WTC11 (cell line): ENCODE measurements at regions not wholly inside any gene's neighbourhood (a gene's known extent, or its start where the extent isn't known, plus 50 kb on each side); places are given as distances from the start of the nearest gene placed in this dataset.
"Not testable (repeated sequence)": the region's sequence is repeated elsewhere in the genome, so short reads cannot be mapped to it uniquely, and the experiment has no call there.

Experiments
- ATAC-seq: fragments of 200-7000 bp; cut with Tn5 transposase; 2 replicates; pipeline ENCODE4 v1.10.0; 2021; ENCODE audit warnings: mild to moderate bottlenecking, moderate library complexity
- CTCF ChIA-PET: fragments of 300-600 bp; sonication (Branson Sonifier 250); formaldehyde crosslinking; loops from one replicate; lab custom pipeline; 2021; ENCODE audit warnings: antibody characterized with exemption; lab: Charles Lee
- POLR2A ChIA-PET: fragments of 350-600 bp; sonication (Branson Sonifier 250); formaldehyde crosslinking; loops from one replicate; lab custom pipeline; 2021; ENCODE audit warnings: antibody characterized with exemption; lab: Charles Lee
- DNase-seq: peaks from one replicate; pipeline ENCODE4 v3.0.0; 2021; ENCODE audit warnings: low spot score
- H3K27ac Mint-ChIP-seq: 2 replicates; pipeline ENCODE4 v1.8.0; 2021; ENCODE audit warnings: mixed read lengths
- H3K27me3 Mint-ChIP-seq: 2 replicates; pipeline ENCODE4 v1.8.0; 2021; ENCODE audit warnings: low read depth, mild to moderate bottlenecking, moderate library complexity, mixed read lengths
- H3K36me3 Mint-ChIP-seq: 2 replicates; pipeline ENCODE4 v1.8.0; 2021; ENCODE audit warnings: mixed read lengths
- H3K4me1 Mint-ChIP-seq: 2 replicates; pipeline ENCODE4 v1.8.0; 2022; ENCODE audit warnings: mixed read lengths
- H3K4me3 Mint-ChIP-seq: 2 replicates; pipeline ENCODE4 v1.8.0; 2021; ENCODE audit warnings: mild to moderate bottlenecking, moderate library complexity, mixed read lengths
- H3K9me3 Mint-ChIP-seq: 2 replicates; pipeline ENCODE4 v1.8.0; 2021; ENCODE audit warnings: mixed read lengths
- ELF4 ChIP-seq: sonication (generic); formaldehyde crosslinking; IDR thresholded peaks from 2 replicates; pipeline ENCODE4 v1.8.1; 2022; ENCODE audit warnings: low read depth, mild to moderate bottlenecking, moderate library complexity, missing genetic modification reagents
- ERG ChIP-seq: fragments of 250-450 bp; sonication (Bioruptor Pico); IDR thresholded peaks from 2 replicates; pipeline ENCODE4 v1.8.0; 2021; ENCODE audit warnings: mild to moderate bottlenecking
- ESRRA ChIP-seq: sonication (generic); formaldehyde crosslinking; IDR thresholded peaks from 2 replicates; pipeline ENCODE4 v1.8.1; 2022; ENCODE audit warnings: mild to moderate bottlenecking, missing genetic modification reagents, borderline replicate concordance
- ETV6 ChIP-seq: sonication (generic); formaldehyde crosslinking; IDR thresholded peaks from 2 replicates; pipeline ENCODE4 v1.8.1; 2022; ENCODE audit warnings: mild to moderate bottlenecking, missing genetic modification reagents
- HMGA2 ChIP-seq: fragments of 250-450 bp; sonication (Bioruptor Pico); IDR thresholded peaks from 2 replicates; pipeline ENCODE4 v1.4.0; 2021; ENCODE audit warnings: mild to moderate bottlenecking, moderate library complexity
- NFATC4 ChIP-seq: fragments of 250-450 bp; sonication (Bioruptor Pico); IDR thresholded peaks from 2 replicates; pipeline ENCODE4 v1.9.0; 2021; ENCODE audit warnings: mild to moderate bottlenecking
- NFYB ChIP-seq: sonication (generic); formaldehyde crosslinking; conservative IDR thresholded peaks from 2 replicates; pipeline ENCODE4 v1.8.0; 2022; ENCODE audit warnings: low read depth, missing genetic modification reagents
- RELA ChIP-seq: sonication (generic); formaldehyde crosslinking; IDR thresholded peaks from 2 replicates; pipeline ENCODE4 v1.8.1; 2022; ENCODE audit warnings: missing genetic modification reagents, mild to moderate bottlenecking, borderline replicate concordance
- SOX15 ChIP-seq: fragments of 250-450 bp; sonication (Bioruptor Pico); IDR thresholded peaks from 2 replicates; pipeline ENCODE4 v1.9.0; 2021; ENCODE audit warnings: mild to moderate bottlenecking
- SP1 ChIP-seq: sonication (generic); formaldehyde crosslinking; conservative IDR thresholded peaks from 2 replicates; pipeline ENCODE4 v1.8.1; 2022; ENCODE audit warnings: missing genetic modification reagents
- TCF7 ChIP-seq: sonication (generic); formaldehyde crosslinking; IDR thresholded peaks from 2 replicates; pipeline ENCODE4 v1.8.0; 2022; ENCODE audit warnings: mild to moderate bottlenecking, low read depth, missing genetic modification reagents, moderate library complexity
- TEAD1 ChIP-seq: sonication (generic); formaldehyde crosslinking; IDR thresholded peaks from 2 replicates; pipeline ENCODE4 v1.8.0; 2022; ENCODE audit warnings: mild to moderate bottlenecking, missing genetic modification reagents
- TEAD4 ChIP-seq: sonication (generic); formaldehyde crosslinking; IDR thresholded peaks from 2 replicates; pipeline ENCODE4 v1.8.0; 2022; ENCODE audit warnings: mild to moderate bottlenecking, missing genetic modification reagents
- ZBTB21 ChIP-seq: sonication (generic); formaldehyde crosslinking; IDR thresholded peaks from 2 replicates; pipeline ENCODE4 v1.8.1; 2023; ENCODE audit warnings: mild to moderate bottlenecking, missing genetic modification reagents, borderline replicate concordance
- ZMAT4 ChIP-seq: fragments of 250-450 bp; sonication (Bioruptor Pico); IDR thresholded peaks from 2 replicates; pipeline ENCODE4 v1.9.0; 2021; ENCODE audit warnings: mild to moderate bottlenecking
- ZNF138 ChIP-seq: sonication (generic); formaldehyde crosslinking; conservative IDR thresholded peaks from 2 replicates; pipeline ENCODE4 v1.8.1; 2022; ENCODE audit warnings: mild to moderate bottlenecking, moderate library complexity, missing genetic modification reagents
- ZNF396 ChIP-seq: fragments of 250-450 bp; sonication (Bioruptor Pico); IDR thresholded peaks from 2 replicates; pipeline ENCODE4 v1.8.0; 2021; ENCODE audit warnings: mild to moderate bottlenecking, moderate library complexity, borderline replicate concordance
- ZNF416 ChIP-seq: fragments of 250-450 bp; sonication (Bioruptor Pico); IDR thresholded peaks from 2 replicates; pipeline ENCODE4 v1.9.0; 2021; ENCODE audit warnings: mild to moderate bottlenecking, inconsistent platforms
- ZNF512 ChIP-seq: sonication (generic); formaldehyde crosslinking; IDR thresholded peaks from 2 replicates; pipeline ENCODE4 v1.8.1; 2022; ENCODE audit warnings: missing genetic modification reagents, borderline replicate concordance
- ZSCAN18 ChIP-seq: fragments of 250-450 bp; sonication (Bioruptor Pico); IDR thresholded peaks from 2 replicates; pipeline ENCODE4 v2.1.2; 2022; ENCODE audit warnings: mild to moderate bottlenecking, moderate library complexity
- TF ChIP-seq, protein P1 (sequence below): fragments of 200-600 bp; IDR thresholded peaks from 2 replicates; pipeline ENCODE4 v1.8.0; 2022; ENCODE audit warnings: antibody characterized with exemption
- TF ChIP-seq, protein P2 (sequence below): sonication (generic); formaldehyde crosslinking; IDR thresholded peaks from 2 replicates; pipeline ENCODE4 v1.8.1; 2023; ENCODE audit warnings: mild to moderate bottlenecking, missing genetic modification reagents

GRCh38 chr11:41799754-41800153, 340.3 kb upstream of the LRRC4C start (continued):
- TF ChIP-seq ZNF416 (CRISPR knock-in tag) (no peak), TEAD1 (CRISPR knock-in tag) (no peak)

DNA sequence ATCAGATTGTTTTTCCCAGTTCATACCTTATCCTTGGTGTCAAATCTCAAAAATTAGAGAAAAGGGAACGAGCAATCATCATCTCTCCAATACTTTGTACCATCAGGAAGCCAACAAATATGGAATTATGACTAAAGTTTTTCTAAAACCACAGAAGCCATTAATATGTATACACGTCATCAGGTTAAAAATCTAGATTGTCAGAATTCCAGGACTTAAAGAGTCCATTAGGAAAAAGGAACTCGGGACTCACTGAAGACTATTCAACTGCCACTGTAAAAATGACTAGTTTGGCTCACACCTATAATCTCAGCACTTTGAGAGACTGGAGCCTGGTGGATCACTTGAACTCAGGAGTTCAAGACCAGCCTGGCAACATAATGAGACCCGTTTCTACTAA, 344.4 kb upstream of the LRRC4C start:
- no peak overlapping the region for H3K27ac Mint-ChIP-seq
- no peak for TF ChIP-seq SP1 (CRISPR knock-in tag)
- TF ChIP-seq ZSCAN18 (CRISPR knock-in tag) = no peak
- TF ChIP-seq ESRRA (CRISPR knock-in tag) = no peak
- TF ChIP-seq TEAD4 (CRISPR knock-in tag) = no peak
- H3K36me3 Mint-ChIP-seq = no peaks in the 10 kb centered on the region; the same call in 1 of the 2 replicates
- POLR2A ChIA-PET = no interaction called here
- no peak overlapping the region for H3K4me3 Mint-ChIP-seq
- no peaks in the 10 kb centered on the region; the same call in 1 of the 2 replicates for H3K27me3 Mint-ChIP-seq
- CTCF ChIA-PET = no interaction called here
- DNase-seq (no peak), ATAC-seq (no peak)
- H3K9me3 Mint-ChIP-seq = peaks cover 12% of the 10 kb centered on the region
- no peaks in the 10 kb centered on the region for H3K4me1 Mint-ChIP-seq

DNA sequence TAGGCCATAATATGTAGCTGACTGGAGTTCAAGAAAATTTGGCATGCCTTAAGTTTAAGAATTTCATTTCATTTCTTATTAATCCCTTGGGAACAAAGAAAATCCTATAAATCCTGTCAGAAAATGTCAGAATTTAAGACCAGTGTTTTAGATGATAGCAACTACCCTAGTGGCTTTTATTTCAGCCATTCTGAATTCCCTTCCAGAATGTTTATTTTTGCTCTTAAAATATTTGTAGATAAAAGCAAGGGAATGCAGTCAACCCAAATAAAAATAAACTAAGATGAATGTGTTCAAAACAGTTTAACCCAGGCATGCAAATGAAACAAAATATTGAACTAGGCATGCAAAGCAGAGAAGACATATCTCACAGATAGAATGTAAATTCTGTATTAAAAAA, 356.9 kb upstream of the LRRC4C start:
- ChIA-PET POLR2A (no interaction called here), CTCF (no interaction called here)
- Mint-ChIP-seq H3K9me3 (peaks cover 36% of the 10 kb centered on the region), H3K27me3 (no peaks in the 10 kb centered on the region), H3K36me3 (peaks cover 29% of the 10 kb centered on the region), H3K4me1 (no peaks in the 10 kb centered on the region), H3K27ac (no peak overlapping the region), H3K4me3 (no peak overlapping the region)
- TF ChIP-seq TCF7 (CRISPR knock-in tag) (no peak), ESRRA (CRISPR knock-in tag) (no peak), ETV6 (CRISPR knock-in tag) (no peak), ELF4 (no peak), ZNF138 (CRISPR knock-in tag) (no peak), NFATC4 (CRISPR knock-in tag) (no peak), NFYB (CRISPR knock-in tag) (no peak), ZNF396 (CRISPR knock-in tag) (no peak), HMGA2 (CRISPR knock-in tag) (no peak)
- TF ChIP-seq, protein P1, sequence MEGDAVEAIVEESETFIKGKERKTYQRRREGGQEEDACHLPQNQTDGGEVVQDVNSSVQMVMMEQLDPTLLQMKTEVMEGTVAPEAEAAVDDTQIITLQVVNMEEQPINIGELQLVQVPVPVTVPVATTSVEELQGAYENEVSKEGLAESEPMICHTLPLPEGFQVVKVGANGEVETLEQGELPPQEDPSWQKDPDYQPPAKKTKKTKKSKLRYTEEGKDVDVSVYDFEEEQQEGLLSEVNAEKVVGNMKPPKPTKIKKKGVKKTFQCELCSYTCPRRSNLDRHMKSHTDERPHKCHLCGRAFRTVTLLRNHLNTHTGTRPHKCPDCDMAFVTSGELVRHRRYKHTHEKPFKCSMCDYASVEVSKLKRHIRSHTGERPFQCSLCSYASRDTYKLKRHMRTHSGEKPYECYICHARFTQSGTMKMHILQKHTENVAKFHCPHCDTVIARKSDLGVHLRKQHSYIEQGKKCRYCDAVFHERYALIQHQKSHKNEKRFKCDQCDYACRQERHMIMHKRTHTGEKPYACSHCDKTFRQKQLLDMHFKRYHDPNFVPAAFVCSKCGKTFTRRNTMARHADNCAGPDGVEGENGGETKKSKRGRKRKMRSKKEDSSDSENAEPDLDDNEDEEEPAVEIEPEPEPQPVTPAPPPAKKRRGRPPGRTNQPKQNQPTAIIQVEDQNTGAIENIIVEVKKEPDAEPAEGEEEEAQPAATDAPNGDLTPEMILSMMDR = no peak
- no peak for ATAC-seq
- DNase-seq = no peak

GRCh38 chr11:41824287-41824686, 364.8 kb upstream of the LRRC4C start:
- H3K36me3 Mint-ChIP-seq, ATAC-seq, DNase-seq, H3K4me1 Mint-ChIP-seq, H3K27ac Mint-ChIP-seq, H3K27me3 Mint-ChIP-seq, H3K4me3 Mint-ChIP-seq, CTCF ChIA-PET, POLR2A ChIA-PET: not testable (repeated sequence)
- peaks cover 21% of the 10 kb centered on the region for H3K9me3 Mint-ChIP-seq

- no peak overlapping the region for H3K4me3 Mint-ChIP-seq
- TF ChIP-seq SOX15 (CRISPR knock-in tag) (no peak), RELA (CRISPR knock-in tag) (no peak), ZMAT4 (CRISPR knock-in tag) (no peak), ZBTB21 (CRISPR knock-in tag) (no peak), ZNF512 (no peak), NFATC4 (CRISPR knock-in tag) (no peak), ERG (no peak)
- TF ChIP-seq, protein P2, sequence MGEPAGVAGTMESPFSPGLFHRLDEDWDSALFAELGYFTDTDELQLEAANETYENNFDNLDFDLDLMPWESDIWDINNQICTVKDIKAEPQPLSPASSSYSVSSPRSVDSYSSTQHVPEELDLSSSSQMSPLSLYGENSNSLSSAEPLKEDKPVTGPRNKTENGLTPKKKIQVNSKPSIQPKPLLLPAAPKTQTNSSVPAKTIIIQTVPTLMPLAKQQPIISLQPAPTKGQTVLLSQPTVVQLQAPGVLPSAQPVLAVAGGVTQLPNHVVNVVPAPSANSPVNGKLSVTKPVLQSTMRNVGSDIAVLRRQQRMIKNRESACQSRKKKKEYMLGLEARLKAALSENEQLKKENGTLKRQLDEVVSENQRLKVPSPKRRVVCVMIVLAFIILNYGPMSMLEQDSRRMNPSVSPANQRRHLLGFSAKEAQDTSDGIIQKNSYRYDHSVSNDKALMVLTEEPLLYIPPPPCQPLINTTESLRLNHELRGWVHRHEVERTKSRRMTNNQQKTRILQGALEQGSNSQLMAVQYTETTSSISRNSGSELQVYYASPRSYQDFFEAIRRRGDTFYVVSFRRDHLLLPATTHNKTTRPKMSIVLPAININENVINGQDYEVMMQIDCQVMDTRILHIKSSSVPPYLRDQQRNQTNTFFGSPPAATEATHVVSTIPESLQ (CRISPR knock-in tag) = no peak
These were observed 366.6 kb upstream of the LRRC4C start for GRCh38 chr11:41826085-41826484.

More at GRCh38 chr11:41826085-41826484, 366.6 kb upstream of the LRRC4C start:
- Mint-ChIP-seq H3K36me3 (no peaks in the 10 kb centered on the region; the same call in 1 of the 2 replicates), H3K9me3 (peaks cover 21% of the 10 kb centered on the region), H3K27me3 (no peaks in the 10 kb centered on the region), H3K4me1 (no peaks in the 10 kb centered on the region), H3K27ac (no peak overlapping the region)
- ATAC-seq = no peak
- DNase-seq = no peak
- ChIA-PET CTCF (no interaction called here), POLR2A (no interaction called here)
